NCI-H526 treated with DMSO at 0.1 percent for 48 hours (cell line): ENCODE measurements at regions not wholly inside any gene's neighbourhood (a gene's known extent, or its start where the extent isn't known, plus 50 kb on each side); places are given as distances from the start of the nearest gene placed in this dataset.

Experiments
- DNase-seq: peaks from one replicate; lab custom pipeline; 2025; lab: John Stamatoyannopoulos, UW

- DNase-seq: no peak
Measured at GRCh38 chr6:140592877-140593276, 1218.4 kb upstream of the CITED2 start.

GRCh38 chr6:140590641-140591040, 1216.2 kb upstream of the CITED2 start:
- DNase-seq: no peak

GRCh38 chr6:140586426-140587061, 1212.1 kb upstream of the CITED2 start:
- no peak for DNase-seq

GRCh38 chr6:140581601-140582000, 1207.2 kb upstream of the CITED2 start:
- no peak for DNase-seq

- no peak for DNase-seq
Measured at GRCh38 chr6:140579918-140580317, 1205.5 kb upstream of the CITED2 start.

GRCh38 chr6:140576004-140576555, 1201.6 kb upstream of the CITED2 start:
- no peak for DNase-seq

- no peak for DNase-seq
Measured at GRCh38 chr6:140572867-140573266, 1198.4 kb upstream of the CITED2 start.

- no peak for DNase-seq
Measured at GRCh38 chr6:140572129-140572528, 1197.7 kb upstream of the CITED2 start.

- no peak for DNase-seq
Measured at GRCh38 chr6:140571145-140571544, 1196.7 kb upstream of the CITED2 start.

GRCh38 chr6:140567466-140567865, 1193.0 kb upstream of the CITED2 start:
- no peak for DNase-seq

- no peak for DNase-seq
Measured at GRCh38 chr6:140566781-140567277, 1192.4 kb upstream of the CITED2 start.

GRCh38 chr6:140563728-140564127, 1189.3 kb upstream of the CITED2 start:
- no peak for DNase-seq

- DNase-seq: no peak
Measured at GRCh38 chr6:140561701-140562100, 1187.3 kb upstream of the CITED2 start.

- DNase-seq: no peak
Measured at GRCh38 chr6:140560671-140561070, 1186.2 kb upstream of the CITED2 start.

GRCh38 chr6:140559458-140559857, 1185.0 kb upstream of the CITED2 start:
- DNase-seq: no peak

GRCh38 chr6:140554421-140554820, 1180.0 kb upstream of the CITED2 start:
- no peak for DNase-seq

- DNase-seq: no peak
Measured at GRCh38 chr6:140548366-140548765, 1173.9 kb upstream of the CITED2 start.

GRCh38 chr6:140546640-140547039, 1172.2 kb upstream of the CITED2 start:
- DNase-seq: no peak

GRCh38 chr6:140544431-140544830, 1170.0 kb upstream of the CITED2 start:
- DNase-seq: no peak

GRCh38 chr6:140542863-140543262, 1168.4 kb upstream of the CITED2 start:
- DNase-seq: no peak

- no peak for DNase-seq
Measured at GRCh38 chr6:140541288-140541687, 1166.8 kb upstream of the CITED2 start.

- no peak for DNase-seq
Measured at GRCh38 chr6:140540743-140541142, 1166.3 kb upstream of the CITED2 start.

GRCh38 chr6:140538926-140539325, 1164.5 kb upstream of the CITED2 start:
- no peak for DNase-seq
